Natural killer cell (primary cell): ENCODE measurements at regions not wholly inside any gene's neighbourhood (a gene's known extent, or its start where the extent isn't known, plus 50 kb on each side); places are given as distances from the start of the nearest gene placed in this dataset.

Source experiments
- ATAC-seq, 3 donors: fragments of 150-1000 bp in 2 of 3; fragments of 200-7000 bp in 1 of 3; cut with Tn5 transposase; 1 replicate in 1 of 3; 2 replicates in 2 of 3; pipeline ENCODE4 v1.10.0; 2021; ENCODE audit warnings: mild to moderate bottlenecking in 2 of 3, moderate library complexity in 2 of 3
- DNase-seq, 2 donors: peaks; one replicate each; pipeline versions ENCODE4 v3.0.0 to v3.0.0-alpha.2; 2013 to 2021; ENCODE audit warnings: mixed read lengths in 1 of 2
- H3K27ac ChIP-seq: one replicate; pipeline ENCODE4 v1.5.1; 2013; ENCODE audit warnings: mild to moderate bottlenecking, low read length
- H3K27me3 ChIP-seq: one replicate; pipeline ENCODE4 v1.6.1; 2013; ENCODE audit warnings: low read length; ENCODE audit not compliant: control insufficient read depth, insufficient read depth
- H3K36me3 ChIP-seq: one replicate; pipeline ENCODE4 v1.6.1; 2013; ENCODE audit warnings: low read length; ENCODE audit not compliant: control insufficient read depth, insufficient read depth
- H3K4me1 ChIP-seq: one replicate; pipeline ENCODE4 v1.6.1; 2013; ENCODE audit warnings: low read length; ENCODE audit not compliant: control insufficient read depth, insufficient read depth
- H3K4me3 ChIP-seq: one replicate; pipeline ENCODE4 v1.5.1; 2013; ENCODE audit warnings: low read length
- H3K9me3 ChIP-seq: one replicate; pipeline ENCODE4 v1.6.1; 2013; ENCODE audit warnings: low read length; ENCODE audit not compliant: control insufficient read depth, insufficient read depth
- H3K27ac Mint-ChIP-seq, 2 donors: one replicate each; pipeline ENCODE4 v1.8.0; 2022; ENCODE audit warnings: mild to moderate bottlenecking in 2 of 2, mixed read lengths in 2 of 2, moderate library complexity in 1 of 2
- H3K27me3 Mint-ChIP-seq, 2 donors: one replicate each; pipeline ENCODE4 v1.8.0; 2022; ENCODE audit warnings: low read depth in 2 of 2, mixed read lengths in 2 of 2
- H3K36me3 Mint-ChIP-seq: one replicate; pipeline ENCODE4 v1.8.0; 2022; ENCODE audit warnings: mixed read lengths
- H3K4me1 Mint-ChIP-seq, 2 donors: one replicate each; pipeline ENCODE4 v1.8.0; 2022; ENCODE audit warnings: mixed read lengths in 2 of 2
- H3K4me3 Mint-ChIP-seq: one replicate; pipeline ENCODE4 v1.8.0; 2022; ENCODE audit warnings: mild to moderate bottlenecking, moderate library complexity, mixed read lengths
- H3K9me3 Mint-ChIP-seq, 2 donors: one replicate each; pipeline ENCODE4 v1.8.0; 2022; ENCODE audit warnings: mixed read lengths in 2 of 2
- WGBS: methylation state at CpG from one replicate; pipeline ENCODE4 v1.1.7; 2013; ENCODE audit warnings: missing lambda C conversion rate; ENCODE audit not compliant: insufficient coverage; 5-methylcytosine and 5-hydroxymethylcytosine counted together
- intact Hi-C: fragments of 100-400 bp; cut with micrococcal nuclease; formaldehyde crosslinking; loops from one replicate; pipeline ENCODE4 v1.14.2; 2022
- TF ChIP-seq, protein P1 (sequence below): fragments of 200-600 bp; IDR thresholded peaks from one replicate; pipeline ENCODE4 v1.8.0; 2022; ENCODE audit warnings: antibody characterized with exemption

DNA sequence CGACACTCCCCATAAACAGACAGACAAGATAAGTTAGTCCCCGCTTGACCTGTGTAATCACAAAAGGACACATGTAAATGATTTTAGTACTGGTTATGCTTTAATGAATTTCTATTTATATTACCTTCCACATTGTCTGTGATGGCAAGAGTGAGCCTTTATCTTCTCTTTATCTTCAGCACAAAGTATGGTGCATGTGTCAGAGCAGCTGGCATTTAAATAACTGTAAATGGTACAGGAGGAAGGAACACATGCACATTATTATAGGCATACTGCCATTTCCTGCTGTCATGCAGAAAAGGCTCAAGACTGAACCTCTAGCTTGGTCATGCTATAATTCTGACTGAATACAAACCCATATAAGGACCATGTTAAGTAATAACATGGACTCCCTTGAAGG is 1342.7 kb upstream of the TENM4 start:
- WGBS = no CpG with 5 or more reads among the region's 2 CpGs
- H3K4me1 Mint-ChIP-seq = no peaks in the 10 kb centered on the region
- Histone ChIP-seq H3K36me3 (no peaks in the 10 kb centered on the region), H3K9me3 (peaks cover 4% of the 10 kb centered on the region), H3K4me1 (no peaks in the 10 kb centered on the region), H3K4me3 (no peak overlapping the region), H3K27me3 (no peaks in the 10 kb centered on the region), H3K27ac (no peak overlapping the region)
- no peaks in the 10 kb centered on the region for H3K27me3 Mint-ChIP-seq
- intact Hi-C loops = no loop called here
- ATAC-seq (no peak), DNase-seq (no peak)
- H3K9me3 Mint-ChIP-seq = peaks cover 18 to 19% of the 10 kb centered on the region in 2 donors
- H3K4me3 Mint-ChIP-seq = no peak overlapping the region
- H3K36me3 Mint-ChIP-seq = peaks cover 2% of the 10 kb centered on the region
- TF ChIP-seq, protein P1, sequence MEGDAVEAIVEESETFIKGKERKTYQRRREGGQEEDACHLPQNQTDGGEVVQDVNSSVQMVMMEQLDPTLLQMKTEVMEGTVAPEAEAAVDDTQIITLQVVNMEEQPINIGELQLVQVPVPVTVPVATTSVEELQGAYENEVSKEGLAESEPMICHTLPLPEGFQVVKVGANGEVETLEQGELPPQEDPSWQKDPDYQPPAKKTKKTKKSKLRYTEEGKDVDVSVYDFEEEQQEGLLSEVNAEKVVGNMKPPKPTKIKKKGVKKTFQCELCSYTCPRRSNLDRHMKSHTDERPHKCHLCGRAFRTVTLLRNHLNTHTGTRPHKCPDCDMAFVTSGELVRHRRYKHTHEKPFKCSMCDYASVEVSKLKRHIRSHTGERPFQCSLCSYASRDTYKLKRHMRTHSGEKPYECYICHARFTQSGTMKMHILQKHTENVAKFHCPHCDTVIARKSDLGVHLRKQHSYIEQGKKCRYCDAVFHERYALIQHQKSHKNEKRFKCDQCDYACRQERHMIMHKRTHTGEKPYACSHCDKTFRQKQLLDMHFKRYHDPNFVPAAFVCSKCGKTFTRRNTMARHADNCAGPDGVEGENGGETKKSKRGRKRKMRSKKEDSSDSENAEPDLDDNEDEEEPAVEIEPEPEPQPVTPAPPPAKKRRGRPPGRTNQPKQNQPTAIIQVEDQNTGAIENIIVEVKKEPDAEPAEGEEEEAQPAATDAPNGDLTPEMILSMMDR = no peak
- no peak overlapping the region for H3K27ac Mint-ChIP-seq

DNA sequence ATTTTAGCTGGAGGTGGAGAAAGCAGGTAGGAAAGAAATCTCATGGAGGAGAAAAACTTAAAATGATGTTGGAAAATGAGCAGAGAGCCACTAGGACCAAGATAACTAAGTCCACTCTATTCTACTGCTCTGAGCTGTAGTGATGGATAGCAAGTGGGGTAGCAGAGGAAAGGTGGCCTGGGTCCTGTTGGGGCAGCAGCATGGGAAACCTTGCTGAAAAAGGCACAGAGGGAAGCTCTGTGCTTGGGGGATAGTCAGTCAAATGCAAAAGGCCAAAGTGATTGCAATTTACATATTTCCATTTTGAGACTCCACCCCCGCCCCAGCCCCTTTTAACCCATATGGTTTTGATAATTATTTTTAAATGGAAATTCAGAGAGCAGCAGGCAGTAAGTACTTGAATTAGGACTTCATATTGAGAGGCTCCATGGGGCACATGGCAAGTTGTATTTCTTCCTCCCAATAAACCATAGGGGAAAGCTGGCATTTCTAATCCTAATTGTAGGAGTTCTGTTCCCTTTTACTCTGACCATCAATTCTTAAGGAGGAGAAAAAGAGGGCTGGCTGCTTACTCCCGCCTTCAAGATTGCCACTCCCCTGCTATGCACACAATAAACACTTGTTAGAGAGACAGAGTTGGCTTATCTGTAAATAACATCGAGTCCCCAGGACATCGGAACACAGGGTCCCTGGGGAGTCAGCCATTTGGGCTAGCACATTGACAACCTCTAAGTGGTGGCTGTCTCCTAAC is 1341.5 kb upstream of the TENM4 start:
- Mint-ChIP-seq H3K27me3 (no peaks in the 10 kb centered on the region), H3K36me3 (peaks cover 4% of the 10 kb centered on the region), H3K27ac (no peak overlapping the region), H3K9me3 (peaks cover 18 to 20% of the 10 kb centered on the region in 2 donors), H3K4me1 (no peaks in the 10 kb centered on the region), H3K4me3 (no peak overlapping the region)
- Histone ChIP-seq H3K27me3 (no peaks in the 10 kb centered on the region), H3K9me3 (no peaks in the 10 kb centered on the region), H3K4me3 (no peak overlapping the region), H3K36me3 (no peaks in the 10 kb centered on the region), H3K27ac (no peak overlapping the region), H3K4me1 (no peaks in the 10 kb centered on the region)
- intact Hi-C loops = no loop called here
- ATAC-seq = no peak
- 93% methylated on average over 2 of the region's 4 CpGs for WGBS
- no peak for DNase-seq
- TF ChIP-seq, protein P1 = no peak

DNA sequence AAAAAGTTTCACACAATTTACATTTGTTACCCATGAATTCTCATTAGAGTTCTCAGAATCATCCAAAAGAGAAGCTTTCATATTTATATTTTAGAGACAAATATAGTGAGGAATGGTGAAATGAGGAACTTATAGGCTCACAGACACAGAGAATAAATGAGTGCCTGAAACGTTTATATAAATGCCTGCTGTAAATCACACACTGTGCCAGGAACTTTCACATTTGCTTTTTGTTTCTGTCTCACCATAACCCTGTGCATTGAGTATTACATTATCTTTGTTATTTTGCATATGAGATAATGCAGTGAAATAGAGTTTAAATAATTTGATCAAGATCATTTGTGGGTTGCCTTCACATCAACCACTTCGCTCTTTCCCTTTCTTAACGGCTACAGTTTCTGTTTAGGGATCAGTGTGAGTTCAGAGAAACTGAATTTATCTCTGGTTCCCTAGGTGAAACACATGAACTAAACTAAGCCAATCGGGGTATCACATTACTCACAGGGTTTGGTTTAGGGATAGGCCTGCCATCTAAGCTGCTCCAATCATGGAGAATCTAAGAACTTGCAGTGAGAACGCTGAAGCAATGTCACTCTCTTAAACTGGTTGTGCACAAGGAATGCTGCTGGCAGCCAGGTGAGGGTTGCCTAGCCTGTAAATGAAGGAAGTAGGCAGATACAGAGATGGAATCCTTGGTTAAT is 1339.2 kb upstream of the TENM4 start:
- ATAC-seq (no peak), DNase-seq (no peak)
- Mint-ChIP-seq H3K36me3 (peaks cover 4% of the 10 kb centered on the region), H3K4me1 (no peaks in the 10 kb centered on the region), H3K27me3 (no peaks in the 10 kb centered on the region), H3K4me3 (no peak overlapping the region), H3K27ac (no peak overlapping the region), H3K9me3 (peaks cover 12 to 19% of the 10 kb centered on the region in 2 donors)
- TF ChIP-seq, protein P1 = no peak
- Histone ChIP-seq H3K27me3 (no peaks in the 10 kb centered on the region), H3K27ac (no peak overlapping the region), H3K36me3 (no peaks in the 10 kb centered on the region), H3K4me1 (no peaks in the 10 kb centered on the region), H3K9me3 (no peaks in the 10 kb centered on the region), H3K4me3 (no peak overlapping the region)
- intact Hi-C loops = no loop called here
- WGBS = 40% methylated on average over 3 of the region's 5 CpGs
